H1 (cell line): ENCODE measurements at regions not wholly inside any gene's neighbourhood (a gene's known extent, or its start where the extent isn't known, plus 50 kb on each side); places are given as distances from the start of the nearest gene placed in this dataset.

Experiments
- ATF2 ChIP-seq: IDR thresholded peaks from 2 replicates; pipeline ENCODE4 v1.6.1; 2012; ENCODE audit warnings: low read length, inconsistent platforms
- CREB1 ChIP-seq: IDR thresholded peaks from 2 replicates; pipeline ENCODE4 v1.6.1; 2012; ENCODE audit warnings: inconsistent platforms
- CTBP2 ChIP-seq: IDR thresholded peaks from 2 replicates; pipeline ENCODE4 v1.7.0; 2011; ENCODE audit warnings: borderline replicate concordance, mild to moderate bottlenecking, moderate library complexity, mixed read lengths, low read length; ENCODE audit not compliant: insufficient read depth, insufficient read length
- HDAC2 ChIP-seq, 2 experiments: fragments of 300-600 bp in 1 of 2; sonication (generic) in 1 of 2; IDR thresholded peaks; 2 replicates each; pipeline ENCODE4 v1.6.1; 2011 to 2012; ENCODE audit warnings: low read depth in 2 of 2, low read length in 2 of 2, mild to moderate bottlenecking in 2 of 2, moderate library complexity in 2 of 2, borderline replicate concordance in 1 of 2, inconsistent platforms in 1 of 2
- RXRA ChIP-seq: IDR thresholded peaks from 2 replicates; pipeline ENCODE4 v1.6.1; 2011; ENCODE audit warnings: low read depth, mild to moderate bottlenecking, low read length, moderate library complexity; ENCODE audit not compliant: insufficient read depth
- SP1 ChIP-seq: IDR thresholded peaks from 2 replicates; pipeline ENCODE4 v1.6.1; 2011; ENCODE audit warnings: low read depth, low read length
- TAF1 ChIP-seq: IDR thresholded peaks from 2 replicates; pipeline ENCODE4 v1.6.1; 2011; ENCODE audit warnings: mild to moderate bottlenecking, low read depth, low read length

- TF ChIP-seq SP1 (no peak), CREB1 (no peak), TAF1 (no peak), RXRA (no peak), ATF2 (no peak), HDAC2 (IDR thresholded peaks at IDR 0.05; ENCODE audit: borderline replicate concordance in 1 of 2, low read depth in 2 of 2, low read length in 2 of 2) (no peak), CTBP2 (no peak)
Observed at GRCh38 chr6:140076105-140076504, 701.7 kb upstream of the CITED2 start (continued).
